ENCODE measurements at regions not wholly inside any gene's neighbourhood (a gene's known extent, or its start where the extent isn't known, plus 50 kb on each side); places are given as distances from the start of the nearest gene placed in this dataset.

DNA sequence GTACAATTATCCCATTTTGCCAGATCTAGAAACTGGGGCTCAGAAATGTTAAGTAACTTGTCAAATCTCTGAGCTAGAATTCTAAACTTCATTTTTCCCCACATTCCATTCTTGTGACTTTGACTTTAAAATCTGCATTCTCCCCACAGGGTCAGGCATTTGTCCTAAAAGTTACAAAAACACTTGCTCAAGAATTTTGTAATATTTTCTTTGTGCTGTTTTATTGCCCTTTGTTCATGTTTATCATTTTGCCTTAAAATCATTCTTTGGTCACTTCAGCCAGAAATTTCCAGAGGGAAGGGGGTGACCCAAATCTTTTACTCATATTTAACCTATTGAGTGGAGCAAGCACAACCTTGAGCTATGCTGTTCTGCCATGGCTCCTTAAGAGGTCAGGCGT is 120.1 kb upstream of the CCL21 start:
- TF ChIP-seq, protein P1, sequence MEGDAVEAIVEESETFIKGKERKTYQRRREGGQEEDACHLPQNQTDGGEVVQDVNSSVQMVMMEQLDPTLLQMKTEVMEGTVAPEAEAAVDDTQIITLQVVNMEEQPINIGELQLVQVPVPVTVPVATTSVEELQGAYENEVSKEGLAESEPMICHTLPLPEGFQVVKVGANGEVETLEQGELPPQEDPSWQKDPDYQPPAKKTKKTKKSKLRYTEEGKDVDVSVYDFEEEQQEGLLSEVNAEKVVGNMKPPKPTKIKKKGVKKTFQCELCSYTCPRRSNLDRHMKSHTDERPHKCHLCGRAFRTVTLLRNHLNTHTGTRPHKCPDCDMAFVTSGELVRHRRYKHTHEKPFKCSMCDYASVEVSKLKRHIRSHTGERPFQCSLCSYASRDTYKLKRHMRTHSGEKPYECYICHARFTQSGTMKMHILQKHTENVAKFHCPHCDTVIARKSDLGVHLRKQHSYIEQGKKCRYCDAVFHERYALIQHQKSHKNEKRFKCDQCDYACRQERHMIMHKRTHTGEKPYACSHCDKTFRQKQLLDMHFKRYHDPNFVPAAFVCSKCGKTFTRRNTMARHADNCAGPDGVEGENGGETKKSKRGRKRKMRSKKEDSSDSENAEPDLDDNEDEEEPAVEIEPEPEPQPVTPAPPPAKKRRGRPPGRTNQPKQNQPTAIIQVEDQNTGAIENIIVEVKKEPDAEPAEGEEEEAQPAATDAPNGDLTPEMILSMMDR (IDR thresholded peaks at IDR 0.05), result no peak
- TF ChIP-seq ZFX (IDR thresholded peaks at IDR 0.05; ENCODE audit: borderline replicate concordance), result no peak
- H3K27ac ChIP-seq, result no peak overlapping the region

DNA sequence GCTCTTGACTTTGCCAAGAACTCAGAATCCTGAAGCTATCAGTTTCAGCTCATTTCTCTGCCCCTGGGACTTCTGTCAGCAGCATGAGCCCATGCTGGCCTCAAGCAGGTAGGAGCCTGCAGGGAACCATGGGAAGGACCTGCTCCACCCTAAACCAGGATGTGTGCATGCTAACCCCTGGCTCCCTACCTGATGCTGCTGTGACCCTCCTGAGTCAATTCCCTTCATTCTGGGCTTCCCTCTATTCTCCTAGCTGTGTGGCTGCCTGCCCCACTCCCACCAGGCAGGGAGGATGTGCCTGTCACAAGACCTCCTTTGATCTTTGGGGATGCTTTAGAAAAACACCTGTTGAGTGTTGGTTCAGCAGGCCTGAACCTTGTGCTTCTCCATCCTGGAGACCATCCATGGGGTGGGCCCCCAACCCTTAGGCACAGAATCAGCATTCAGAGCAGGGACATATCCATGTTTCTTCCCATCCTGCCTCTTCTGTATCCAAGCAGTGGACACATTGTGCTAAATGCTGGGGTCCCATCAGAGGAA is 117.1 kb upstream of the CCL21 start:
- H3K27ac ChIP-seq, result no peak overlapping the region
- no peak for TF ChIP-seq ZFX (IDR thresholded peaks at IDR 0.05; ENCODE audit: borderline replicate concordance)
- TF ChIP-seq, protein P1 (IDR thresholded peaks at IDR 0.05), result no peak

DNA sequence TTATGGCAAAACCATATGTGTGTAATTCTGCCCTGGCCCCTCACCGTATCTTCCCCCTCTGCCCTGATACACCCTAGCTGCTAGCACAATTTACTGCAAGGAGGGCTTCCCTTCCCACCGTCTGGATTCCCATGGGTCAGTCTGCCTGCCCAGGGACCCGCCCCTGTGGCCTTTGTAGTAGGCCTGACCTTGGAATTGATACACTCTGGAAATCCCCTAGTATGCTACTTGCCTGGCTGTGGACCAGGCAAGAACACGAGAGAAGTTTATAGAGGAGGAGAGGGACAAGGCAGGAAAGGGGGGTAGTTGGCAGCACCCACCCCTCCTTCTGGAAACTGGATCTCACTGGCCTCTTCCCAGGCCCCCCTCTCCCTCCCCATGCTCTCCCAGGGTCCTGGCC is 115.8 kb upstream of the CCL21 start:
- TF ChIP-seq ZFX (IDR thresholded peaks at IDR 0.05; ENCODE audit: borderline replicate concordance), result no peak
- TF ChIP-seq, protein P1 (IDR thresholded peaks at IDR 0.05), result no peak
- H3K27ac ChIP-seq, result no peak overlapping the region

DNA sequence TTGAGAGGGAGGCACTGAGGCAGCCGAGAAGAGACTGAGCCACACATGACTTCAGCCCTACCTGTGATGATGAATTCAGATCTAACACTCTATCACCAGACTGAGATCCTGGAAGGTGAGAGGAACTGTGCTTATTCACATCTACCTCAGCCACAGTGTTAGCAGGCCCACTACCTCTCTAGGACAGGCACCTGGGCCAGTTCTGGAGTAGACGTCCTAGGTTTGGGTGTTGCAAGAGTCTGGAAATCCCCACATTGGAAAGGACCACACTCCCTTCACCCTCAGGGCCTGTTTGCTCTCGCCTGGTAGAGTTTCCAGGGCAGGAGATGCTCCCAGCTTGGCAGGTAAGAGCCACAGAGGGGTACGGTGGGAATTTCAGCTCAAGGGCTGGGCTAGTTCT is 113.8 kb upstream of the CCL21 start:
- H3K27ac ChIP-seq, result no peak overlapping the region
- TF ChIP-seq ZFX (IDR thresholded peaks at IDR 0.05; ENCODE audit: borderline replicate concordance), result no peak
- TF ChIP-seq, protein P1 (IDR thresholded peaks at IDR 0.05), result no peak

GRCh38 chr9:34810187-34810524 is 100.2 kb upstream of the CCL21 start:
- H3K27ac ChIP-seq, result no peak overlapping the region
- TF ChIP-seq, protein P1 (IDR thresholded peaks at IDR 0.05), result no peak
- no peak for TF ChIP-seq ZFX (IDR thresholded peaks at IDR 0.05; ENCODE audit: borderline replicate concordance)

GRCh38 chr9:34809504-34810186 is 99.7 kb upstream of the CCL21 start:
- no peak overlapping the region for H3K27ac ChIP-seq

GRCh38 chr9:34802916-34803315 is 93.0 kb upstream of the CCL21 start:
- H3K27ac ChIP-seq, result no peak overlapping the region
- TF ChIP-seq, protein P1 (IDR thresholded peaks at IDR 0.05), result no peak
- TF ChIP-seq ZFX (IDR thresholded peaks at IDR 0.05; ENCODE audit: borderline replicate concordance), result no peak

More at GRCh38 chr9:34809504-34810186, 99.7 kb upstream of the CCL21 start:
- TF ChIP-seq, protein P1 (IDR thresholded peaks at IDR 0.05), result peak; percentile 80
- no peak for TF ChIP-seq ZFX (IDR thresholded peaks at IDR 0.05; ENCODE audit: borderline replicate concordance)
